Amniotic epithelial cell (primary cell): ENCODE measurements at regions not wholly inside any gene's neighbourhood (a gene's known extent, or its start where the extent isn't known, plus 50 kb on each side); places are given as distances from the start of the nearest gene placed in this dataset.
"Not testable (repeated sequence)": the region's sequence is repeated elsewhere in the genome, so short reads cannot be mapped to it uniquely, and the experiment has no call there.

ENCODE experiments used
- DNase-seq: peaks from one replicate; pipeline ENCODE4 v3.0.0-alpha.2; 2010; ENCODE audit warnings: low read depth

DNA sequence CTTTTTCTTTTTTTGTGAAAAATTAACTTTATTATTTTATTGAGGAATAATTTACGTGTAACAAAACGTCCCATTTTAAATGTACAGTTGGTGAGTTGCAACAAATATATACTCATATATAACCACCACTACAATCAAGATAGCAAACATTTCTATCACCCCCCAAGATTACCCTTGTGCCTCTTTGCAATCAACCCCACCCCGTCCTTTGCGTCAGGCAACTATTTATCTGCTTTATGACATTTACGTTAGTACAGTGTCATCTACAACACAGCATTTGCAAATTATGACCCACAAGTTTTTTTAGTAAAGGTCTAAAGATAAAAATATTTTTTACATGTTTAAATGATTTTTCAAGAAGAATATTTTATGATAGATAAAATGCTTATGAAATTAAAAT is 485.6 kb upstream of the SOX9 start:
- DNase-seq: no peak

DNA sequence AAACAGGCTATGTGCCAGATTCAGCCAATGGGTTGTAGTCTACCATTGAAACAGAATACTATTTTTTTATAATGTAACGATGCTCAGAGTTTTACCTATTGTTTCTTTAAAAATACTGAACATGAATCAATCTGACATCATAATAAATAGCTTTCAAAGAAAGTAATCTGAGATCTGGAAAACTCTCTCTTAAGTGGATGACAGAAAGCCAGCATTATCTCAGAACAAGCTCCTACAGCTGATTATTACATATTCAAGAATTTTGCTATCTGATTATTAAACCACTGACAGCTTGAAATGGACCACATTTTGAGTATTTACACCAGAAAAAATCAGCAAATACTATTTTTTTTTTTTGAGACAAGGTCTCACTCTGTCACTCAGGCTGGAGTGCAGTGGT is 484.2 kb upstream of the SOX9 start:
- peak; percentile 28 for DNase-seq

DNA sequence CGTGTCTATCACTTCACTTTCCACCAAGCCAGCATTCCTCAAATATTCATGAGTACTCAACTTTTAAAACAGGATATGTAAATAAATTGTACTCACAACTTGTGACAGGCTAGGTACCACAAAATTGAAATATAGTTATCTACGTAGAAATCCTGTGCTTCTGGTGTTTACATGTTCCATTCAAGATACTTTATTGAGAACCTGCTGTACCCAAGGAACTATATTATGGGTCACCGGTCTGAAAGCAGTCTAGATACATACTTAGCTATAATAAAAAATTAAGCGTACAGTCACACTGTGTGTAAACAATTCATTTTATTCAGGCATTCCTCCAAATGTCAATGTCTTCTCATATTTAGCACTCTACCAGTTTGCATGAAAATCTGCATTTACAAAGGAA is 482.2 kb upstream of the SOX9 start:
- no peak for DNase-seq

DNA sequence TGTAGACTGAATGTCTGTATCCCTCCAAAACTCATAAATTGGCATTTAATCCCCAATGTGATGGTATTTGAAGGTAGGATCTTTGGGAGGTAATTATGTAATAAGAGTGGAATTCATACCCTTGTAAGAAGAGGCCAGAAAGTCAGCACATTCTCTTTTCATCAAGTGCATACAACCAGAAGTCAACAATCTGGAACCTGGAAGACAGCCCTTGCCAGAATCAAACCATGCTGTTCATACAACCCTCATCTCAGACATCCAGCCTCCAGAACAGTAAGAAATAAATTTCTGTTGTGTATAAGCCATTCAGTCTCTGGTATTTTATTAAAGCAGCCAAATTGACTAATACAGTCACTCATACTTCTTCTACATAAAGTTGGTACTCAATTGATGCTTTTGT is 481.0 kb upstream of the SOX9 start:
- no peak for DNase-seq

DNA sequence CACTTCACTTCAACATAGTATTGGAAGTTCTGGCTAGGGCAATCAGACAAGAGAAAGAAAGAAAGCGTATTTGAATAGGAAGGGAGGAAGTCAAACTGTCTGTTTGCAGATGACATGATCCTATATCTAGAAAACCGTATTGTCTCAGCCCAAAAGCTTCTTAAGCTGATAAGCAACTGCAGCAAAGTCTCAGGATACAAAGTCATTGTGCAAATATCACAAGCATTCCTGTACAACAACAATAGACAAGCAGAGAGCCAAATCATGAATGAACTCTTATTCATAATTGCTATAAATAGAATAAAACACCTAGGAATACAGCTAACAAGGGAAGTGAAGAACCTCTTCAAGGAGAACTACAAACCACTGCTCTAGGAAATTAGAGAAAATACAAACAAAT is 473.9 kb upstream of the SOX9 start:
- not testable (repeated sequence) for DNase-seq

DNA sequence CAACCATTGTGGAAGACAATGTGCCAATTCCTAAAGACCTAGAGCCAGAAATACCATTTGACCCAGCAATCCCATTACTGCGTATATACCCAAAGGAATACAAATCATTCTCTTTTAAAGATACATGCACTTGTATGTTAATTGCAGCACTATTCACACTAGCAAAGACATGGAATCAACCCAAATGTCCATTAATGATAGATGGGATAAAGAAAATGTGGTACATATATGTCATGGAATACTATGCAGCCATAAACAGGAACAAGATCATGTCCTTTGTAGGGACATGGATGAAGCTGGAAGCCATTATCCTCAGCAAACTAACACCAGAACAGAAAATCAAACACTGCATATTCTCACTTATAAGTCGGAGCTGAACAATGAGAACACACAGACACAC is 472.5 kb upstream of the SOX9 start:
- not testable (repeated sequence) for DNase-seq

DNA sequence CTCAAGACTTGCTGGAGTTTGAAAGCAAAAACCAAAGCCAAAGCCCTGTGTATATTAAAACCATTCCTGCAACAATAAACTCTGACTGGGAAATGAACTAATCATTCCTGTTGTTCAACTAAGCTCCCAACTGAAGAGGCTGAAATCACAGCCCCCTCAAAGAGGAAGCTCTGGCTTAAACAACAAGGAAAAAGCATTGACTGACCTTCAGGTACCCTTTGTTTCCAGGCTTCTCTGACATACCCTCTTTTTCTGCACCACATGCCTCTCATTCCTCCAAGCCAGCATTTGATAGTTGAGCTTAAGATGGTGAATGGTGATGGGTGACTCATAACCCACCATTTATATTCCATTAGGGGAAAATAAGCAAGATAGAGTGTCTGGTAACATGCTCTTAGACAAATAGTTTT is 470.9 kb upstream of the SOX9 start:
- peak; percentile 58 for DNase-seq

DNA sequence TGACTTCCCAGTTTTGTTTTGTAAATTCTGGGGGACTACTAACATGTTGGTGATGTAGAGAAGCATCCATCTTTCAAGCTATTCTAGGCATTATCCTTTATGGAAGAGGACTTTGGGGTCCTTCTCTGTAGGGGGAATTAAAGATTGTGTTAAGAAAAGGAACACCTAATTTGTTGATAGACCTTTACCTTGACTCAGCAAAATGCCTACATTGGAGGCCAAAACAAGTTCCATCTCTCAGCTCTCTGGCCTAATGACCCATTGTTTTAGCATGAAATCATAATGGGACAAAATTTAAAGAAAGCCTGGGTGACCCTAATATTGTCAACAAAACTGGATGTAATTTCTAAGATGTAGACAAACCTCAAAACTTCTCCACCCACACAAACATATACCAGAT is 465.3 kb upstream of the SOX9 start:
- no peak for DNase-seq

DNA sequence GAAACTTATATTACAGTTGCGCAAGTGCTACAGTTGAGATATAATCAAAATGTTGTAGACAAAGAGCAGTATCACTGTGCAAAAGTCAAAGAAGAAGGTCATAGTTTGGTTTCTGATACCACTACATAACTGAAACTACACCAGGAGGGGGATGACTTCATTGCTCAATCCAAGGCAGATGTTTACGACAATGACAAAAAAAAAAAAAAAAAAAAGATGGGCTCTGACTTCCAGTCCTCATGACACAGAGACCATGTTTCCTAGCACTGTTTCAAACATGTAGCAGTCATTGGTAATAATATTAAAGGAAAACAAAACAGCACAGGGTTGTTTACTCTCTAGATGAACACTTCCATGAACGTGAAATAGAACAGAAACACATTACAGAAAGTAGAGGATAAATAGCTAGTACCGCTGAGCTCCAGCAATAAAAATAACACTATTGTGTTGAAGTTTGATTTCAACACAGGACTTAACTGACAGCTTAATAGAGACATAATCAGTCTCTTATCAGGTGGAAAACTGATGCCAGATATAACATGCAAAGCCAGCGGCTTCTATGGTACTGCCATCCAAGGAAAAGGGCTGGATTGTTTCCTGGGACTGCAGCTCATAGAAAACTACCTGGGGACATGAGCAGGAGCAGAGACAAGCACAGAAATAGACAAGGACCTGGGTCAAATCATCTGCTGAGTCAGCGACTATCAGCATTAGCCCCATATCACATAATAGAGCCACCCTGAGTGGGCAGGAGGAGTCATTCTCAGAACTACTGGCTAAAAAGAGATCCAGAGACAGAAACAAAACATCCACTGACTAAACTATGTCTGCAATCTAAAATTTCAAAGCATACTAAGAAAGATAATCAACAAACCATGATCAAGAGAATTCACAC is 463.6 kb upstream of the SOX9 start:
- DNase-seq: no peak

DNA sequence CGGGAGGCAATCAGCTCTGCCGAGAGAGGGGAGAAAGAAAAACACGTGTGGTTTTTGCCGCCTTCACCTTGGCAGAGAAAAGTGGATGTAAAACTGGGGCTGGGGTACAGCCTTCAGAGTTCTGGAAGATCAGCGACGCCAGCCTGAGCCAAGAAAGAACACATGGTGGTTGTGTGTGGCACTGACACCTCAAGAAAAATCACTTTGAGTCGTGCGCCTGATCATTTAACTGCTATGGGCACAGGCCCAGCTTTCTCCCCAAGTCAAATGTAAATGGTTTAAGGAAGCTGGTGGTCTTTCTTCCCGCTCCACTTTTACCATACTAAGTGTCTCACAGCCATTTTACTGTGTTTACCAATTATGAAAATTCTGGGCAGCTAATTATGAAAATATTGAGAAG is 461.8 kb upstream of the SOX9 start:
- DNase-seq: no peak

DNA sequence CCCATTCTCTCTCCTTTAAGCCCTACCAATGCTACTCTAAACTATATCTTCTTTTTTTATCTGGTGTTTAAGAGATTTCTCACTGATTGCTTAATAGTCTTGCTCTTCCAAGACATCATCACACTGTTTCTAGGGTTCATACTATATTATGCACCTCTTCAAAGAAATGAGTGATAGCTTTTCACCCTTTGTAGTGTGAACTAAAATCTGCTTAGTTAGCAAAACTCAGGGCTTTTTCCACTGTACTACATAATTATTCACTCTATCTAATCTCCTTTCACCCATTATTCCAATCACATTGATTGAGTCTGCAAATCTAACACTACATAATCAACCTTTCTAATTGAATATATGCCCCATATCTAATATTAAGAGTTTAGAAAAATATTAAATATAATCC is 456.0 kb upstream of the SOX9 start:
- no peak for DNase-seq

DNA sequence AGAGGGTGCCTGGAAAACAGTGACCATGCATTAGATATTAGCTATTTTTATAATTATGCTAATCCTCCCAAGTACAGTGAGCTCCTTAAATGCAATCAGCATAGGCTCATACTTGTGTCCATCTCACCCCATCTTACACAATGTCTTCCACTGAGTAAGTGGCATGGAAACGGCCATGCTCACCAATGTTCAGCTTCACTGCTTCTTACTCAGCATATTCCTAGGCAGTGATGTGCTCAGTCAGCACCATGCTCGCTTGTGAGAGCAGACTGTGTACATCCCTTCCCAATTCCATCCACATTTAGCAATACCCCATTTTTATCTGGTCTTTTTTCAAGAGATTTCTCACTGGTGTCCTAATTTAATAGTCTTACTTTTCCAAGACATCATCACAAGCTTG is 454.8 kb upstream of the SOX9 start:
- no peak for DNase-seq

DNA sequence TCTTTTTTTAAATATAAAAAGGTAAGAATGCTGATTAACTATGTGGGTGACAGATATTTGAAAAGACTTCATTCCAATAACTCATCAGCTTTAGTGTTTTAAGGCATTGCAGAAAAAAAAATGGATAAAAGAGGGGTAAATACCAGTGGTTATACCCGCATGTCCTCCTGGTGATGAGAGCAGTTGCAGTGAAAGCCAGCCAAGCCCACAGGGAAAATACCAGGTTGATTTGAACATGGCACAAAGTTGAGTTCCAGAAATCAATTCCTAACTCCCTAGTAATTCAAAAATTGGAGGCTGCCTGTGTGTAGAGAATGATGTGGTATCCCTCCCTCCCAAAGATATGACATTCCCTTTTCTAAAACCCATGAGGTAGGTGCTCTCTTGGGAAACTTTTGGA is 453.2 kb upstream of the SOX9 start:
- DNase-seq: no peak

DNA sequence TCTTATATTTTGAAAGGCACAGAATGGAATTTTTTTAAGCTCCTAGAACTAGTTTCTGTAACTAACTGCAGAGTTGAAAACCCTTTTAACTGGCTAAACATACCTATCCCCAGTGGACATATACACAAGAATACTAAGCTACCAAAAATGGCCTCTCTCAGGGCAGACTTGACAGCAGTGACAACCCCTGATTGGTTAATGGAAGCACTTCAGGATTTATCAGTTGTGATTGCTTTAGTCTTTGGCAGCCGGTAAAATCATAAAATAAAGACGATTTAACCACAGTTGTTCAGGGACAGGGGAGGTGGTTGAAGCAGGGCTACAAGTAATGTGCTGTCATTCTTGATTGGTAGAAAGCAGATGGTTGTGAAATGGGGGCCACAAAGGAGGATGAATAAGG is 452.0 kb upstream of the SOX9 start:
- no peak for DNase-seq

DNA sequence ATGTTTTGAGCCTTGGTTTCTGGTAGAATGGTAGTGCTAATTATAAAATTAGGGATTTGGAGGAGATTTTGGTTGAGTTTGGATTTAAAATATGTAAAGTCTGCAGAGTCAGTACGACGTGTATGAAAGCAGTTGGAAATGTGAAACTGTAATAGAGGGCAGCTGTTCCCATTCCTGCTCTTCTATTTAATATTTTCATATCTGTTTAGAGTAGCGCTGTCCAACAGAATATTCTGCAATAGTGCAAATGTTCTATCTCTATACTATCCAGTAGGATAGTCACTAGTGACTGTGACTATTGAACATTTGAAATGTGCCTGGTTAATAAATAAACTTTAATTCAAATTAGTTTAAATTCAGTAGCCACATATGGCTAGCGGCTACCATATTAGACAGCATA is 443.4 kb upstream of the SOX9 start:
- no peak for DNase-seq

DNA sequence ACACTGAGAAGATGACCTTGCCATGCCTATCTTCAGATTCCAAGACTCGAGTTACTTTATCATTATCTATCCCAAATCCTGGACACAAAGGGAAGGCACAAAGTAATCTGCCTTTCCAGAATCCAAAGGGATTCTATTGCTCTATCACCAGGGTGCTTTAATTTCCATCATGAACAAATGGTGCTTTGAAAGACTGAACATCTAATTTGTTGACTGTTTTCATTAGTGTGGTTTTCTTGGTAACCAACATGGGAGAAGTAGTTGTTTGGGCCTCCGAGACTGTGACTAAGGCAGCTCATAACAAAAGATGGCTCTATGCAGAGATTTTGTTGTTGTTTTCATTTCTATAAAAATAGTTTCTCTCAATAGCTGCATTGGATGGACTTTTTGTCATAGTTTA is 441.0 kb upstream of the SOX9 start:
- no peak for DNase-seq

DNA sequence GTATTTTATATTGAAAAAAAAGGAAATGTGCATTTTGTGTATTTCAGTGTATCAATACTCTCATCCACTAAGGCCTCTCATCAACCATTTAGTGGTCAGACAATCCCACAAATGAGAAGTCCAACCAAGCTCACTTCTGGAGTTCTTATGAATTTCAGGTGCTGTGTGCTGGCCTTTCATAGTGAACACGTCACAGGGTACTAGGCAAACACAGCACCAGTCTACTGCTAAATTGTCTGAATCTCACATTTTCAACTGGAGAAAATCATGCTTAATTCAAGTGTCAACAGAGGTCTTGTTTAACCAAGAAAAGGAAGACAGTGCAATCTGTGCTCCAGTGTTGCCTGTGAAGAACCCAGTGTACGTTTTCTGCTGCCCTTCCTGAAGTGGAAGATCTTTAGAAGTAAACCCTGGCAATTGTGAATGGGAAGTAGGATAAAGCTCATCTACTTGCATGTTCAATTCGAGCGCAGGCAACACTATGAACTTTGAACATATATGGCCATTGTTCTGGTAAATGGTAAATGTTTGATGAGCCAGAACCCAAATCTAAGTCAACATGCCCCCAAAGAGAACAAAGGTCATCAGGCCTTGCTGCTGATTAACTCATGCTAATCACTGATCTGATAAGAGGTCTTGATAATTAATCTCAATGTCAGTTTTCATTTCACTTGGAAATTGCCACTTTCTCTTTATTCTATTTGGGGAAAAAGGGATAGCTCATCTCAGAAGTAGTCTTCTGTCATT is 439.2 kb upstream of the SOX9 start:
- no peak for DNase-seq

DNA sequence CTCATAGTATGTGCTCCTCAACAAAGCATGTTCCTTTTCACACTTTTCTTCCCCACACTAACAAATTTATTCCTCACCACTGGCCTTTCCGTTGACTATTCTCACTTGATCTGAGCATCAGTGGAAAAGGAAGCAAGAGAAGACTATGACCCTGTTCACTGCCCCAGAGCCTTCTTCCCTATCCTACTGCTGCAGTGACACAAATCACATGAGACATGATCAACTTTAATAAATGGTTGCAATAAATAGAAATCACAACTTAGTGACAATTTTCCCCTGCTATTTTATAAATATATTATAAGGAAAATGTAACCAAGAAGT is 438.7 kb upstream of the SOX9 start:
- DNase-seq: no peak

DNA sequence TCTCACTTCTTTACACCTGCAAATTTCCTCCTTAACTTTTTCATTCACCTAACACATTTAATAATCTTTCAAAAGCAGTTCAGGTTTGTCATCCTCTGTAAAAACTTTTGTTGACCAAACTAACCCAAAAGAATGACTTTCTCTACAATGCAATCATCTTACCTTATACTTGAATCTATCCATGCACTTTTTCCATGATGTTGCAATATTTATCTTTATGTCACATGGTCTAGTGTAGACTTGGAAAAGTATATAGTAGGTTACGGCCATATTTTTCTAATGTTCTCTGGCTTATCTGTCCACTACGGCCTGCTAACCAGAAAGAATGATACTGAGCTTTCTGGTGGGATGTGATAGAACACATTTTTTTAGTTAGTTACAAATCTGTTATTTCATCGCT is 431.0 kb upstream of the SOX9 start:
- no peak for DNase-seq

DNA sequence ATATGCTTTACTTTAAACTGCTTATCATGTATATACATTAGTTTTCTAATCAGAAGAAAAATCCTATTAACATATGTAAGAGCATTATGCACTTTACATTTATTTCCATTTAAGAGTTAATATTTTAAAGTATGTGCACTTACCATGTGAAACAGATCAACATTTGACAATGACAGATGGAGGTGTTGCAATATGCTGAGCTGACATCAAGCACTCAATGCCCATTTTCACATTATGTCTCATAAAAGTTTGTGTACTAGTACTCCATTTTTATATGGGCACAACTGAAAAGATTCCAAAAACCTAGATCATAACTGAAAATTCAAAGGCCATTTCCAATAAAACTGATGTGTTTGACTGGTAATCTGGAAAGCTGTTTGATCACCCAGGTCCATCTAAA is 420.9 kb upstream of the SOX9 start:
- peak; percentile 5 for DNase-seq

DNA sequence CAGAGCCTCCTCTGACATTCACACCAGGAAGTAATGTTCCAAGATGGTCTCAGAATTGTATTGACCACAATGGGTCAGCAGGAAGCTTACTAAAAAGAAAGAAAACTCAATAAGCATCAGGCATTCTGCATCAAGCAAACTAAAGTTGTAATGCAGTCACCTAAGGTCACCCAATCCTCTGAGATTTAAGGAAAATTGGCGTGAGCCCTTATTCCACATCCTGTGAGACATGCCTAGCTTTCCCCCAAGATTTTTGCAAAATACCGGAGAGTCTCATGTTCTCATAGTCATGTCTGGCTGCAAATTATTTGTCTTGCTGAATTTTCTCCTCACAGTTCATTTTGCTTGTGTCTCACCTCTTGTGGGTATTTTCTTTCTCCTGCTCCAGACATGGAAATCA is 417.1 kb upstream of the SOX9 start:
- no peak for DNase-seq

DNA sequence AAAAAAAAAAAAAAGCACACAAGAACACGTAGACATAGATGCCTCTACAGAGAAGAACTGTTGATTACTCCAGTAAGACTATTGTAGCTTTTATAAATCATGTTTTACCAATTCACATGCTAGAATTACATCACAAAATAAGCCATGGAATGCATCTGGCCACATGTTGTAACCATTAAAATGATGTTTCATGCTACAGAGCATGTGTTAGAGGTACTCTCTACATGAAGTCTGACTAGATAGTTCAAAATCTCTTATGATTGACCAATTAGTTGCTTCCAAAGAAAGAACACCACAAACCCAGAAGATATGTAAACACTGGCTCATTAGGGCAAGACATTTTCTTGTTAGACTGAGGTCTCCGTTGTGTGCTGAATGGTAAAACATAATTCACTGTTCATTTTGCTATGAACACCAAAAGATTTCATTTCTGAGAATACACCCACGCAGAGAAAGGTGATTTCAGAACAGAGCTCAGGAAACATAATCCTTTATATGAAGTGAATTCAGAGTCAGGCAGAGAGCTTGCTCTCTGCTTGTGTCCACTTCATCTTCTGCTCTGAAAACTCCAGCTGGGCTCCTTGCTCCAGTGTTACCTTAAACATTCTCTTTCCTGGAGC is 411.4 kb upstream of the SOX9 start:
- DNase-seq: peak; percentile 6

DNA sequence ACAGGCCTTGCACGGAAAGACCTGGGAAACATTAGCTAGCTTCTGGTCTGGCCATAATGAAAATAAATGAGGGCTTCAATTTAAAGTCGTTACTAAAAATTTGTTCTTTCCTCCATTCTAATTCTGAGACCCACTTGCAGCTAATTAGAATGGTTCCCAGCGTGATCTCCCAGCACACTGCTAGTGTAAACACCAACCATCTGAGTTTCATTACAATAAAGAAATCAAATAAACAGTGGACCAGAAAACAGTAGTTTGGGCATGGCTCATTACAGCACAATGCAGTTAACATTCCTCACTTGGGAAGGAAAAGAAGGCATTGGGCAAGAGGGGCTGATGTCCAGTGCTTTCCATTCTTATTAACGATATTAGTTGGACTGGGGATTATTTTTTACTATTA is 410.9 kb upstream of the SOX9 start:
- no peak for DNase-seq
